Stimulated activated CD4-positive, alpha-beta T cell treated with anti-CD3 and anti-CD28 coated beads, Interleukin-1b, Interleukin-23, amount 100 ng/mL, for 48 hours (primary cell): ENCODE measurements at regions not wholly inside any gene's neighbourhood (a gene's known extent, or its start where the extent isn't known, plus 50 kb on each side); places are given as distances from the start of the nearest gene placed in this dataset.
"Not testable (repeated sequence)": the region's sequence is repeated elsewhere in the genome, so short reads cannot be mapped to it uniquely, and the experiment has no call there.

ENCODE experiments used
- DNase-seq: peaks from one replicate; pipeline ENCODE4 v3.0.0-alpha.2; 2020

- DNase-seq, result no peak
Measured at GRCh38 chr5:68066277-68066955, 149.1 kb upstream of the PIK3R1 start.

GRCh38 chr5:68065321-68065720 is 150.2 kb upstream of the PIK3R1 start:
- DNase-seq, result not testable (repeated sequence)

GRCh38 chr5:68060382-68060781 is 155.2 kb upstream of the PIK3R1 start:
- DNase-seq, result no peak

- no peak for DNase-seq
Measured at GRCh38 chr5:68057191-68057590, 158.4 kb upstream of the PIK3R1 start.

- DNase-seq, result no peak
Measured at GRCh38 chr5:68055686-68056085, 159.9 kb upstream of the PIK3R1 start.

GRCh38 chr5:68054638-68055037 is 160.9 kb upstream of the PIK3R1 start:
- DNase-seq, result no peak

- DNase-seq, result no peak
Measured at GRCh38 chr5:68053202-68053601, 162.4 kb upstream of the PIK3R1 start.

GRCh38 chr5:68049053-68049713 is 166.4 kb upstream of the PIK3R1 start:
- DNase-seq, result no peak

GRCh38 chr5:68048516-68048915 is 167.0 kb upstream of the PIK3R1 start:
- no peak for DNase-seq

- not testable (repeated sequence) for DNase-seq
Measured at GRCh38 chr5:68048054-68048453, 167.5 kb upstream of the PIK3R1 start.

- no peak for DNase-seq
Measured at GRCh38 chr5:68047035-68047434, 168.5 kb upstream of the PIK3R1 start.

GRCh38 chr5:68046445-68046844 is 169.1 kb upstream of the PIK3R1 start:
- DNase-seq, result no peak

- DNase-seq, result no peak
Measured at GRCh38 chr5:68041293-68041692, 174.3 kb upstream of the PIK3R1 start.

GRCh38 chr5:68037546-68037945 is 178.0 kb upstream of the PIK3R1 start:
- DNase-seq, result no peak

- no peak for DNase-seq
Measured at GRCh38 chr5:68033961-68034571, 181.5 kb upstream of the PIK3R1 start.

GRCh38 chr5:68033029-68033428 is 182.5 kb upstream of the PIK3R1 start:
- DNase-seq, result no peak

- no peak for DNase-seq
Measured at GRCh38 chr5:68032216-68032762, 183.3 kb upstream of the PIK3R1 start.

GRCh38 chr5:68028131-68028727 is 187.3 kb upstream of the PIK3R1 start:
- DNase-seq, result no peak

- no peak for DNase-seq
Measured at GRCh38 chr5:68027519-68027918, 188.0 kb upstream of the PIK3R1 start.

- DNase-seq, result no peak
Measured at GRCh38 chr5:68026092-68026885, 189.3 kb upstream of the PIK3R1 start.

GRCh38 chr5:68024426-68024825 is 191.1 kb upstream of the PIK3R1 start:
- DNase-seq, result no peak

- DNase-seq, result no peak
Measured at GRCh38 chr5:68021916-68022315, 193.6 kb upstream of the PIK3R1 start.

- no peak for DNase-seq
Measured at GRCh38 chr5:68021227-68021626, 194.3 kb upstream of the PIK3R1 start.
